Stimulated activated CD4-positive, alpha-beta T cell treated with anti-CD3 and anti-CD28 coated beads, Interleukin-1b, Interleukin-23, amount 100 ng/mL, for 48 hours (primary cell): ENCODE measurements at regions not wholly inside any gene's neighbourhood (a gene's known extent, or its start where the extent isn't known, plus 50 kb on each side); places are given as distances from the start of the nearest gene placed in this dataset.

Source experiments
- DNase-seq: peaks from one replicate; pipeline ENCODE4 v3.0.0-alpha.2; 2020

DNA sequence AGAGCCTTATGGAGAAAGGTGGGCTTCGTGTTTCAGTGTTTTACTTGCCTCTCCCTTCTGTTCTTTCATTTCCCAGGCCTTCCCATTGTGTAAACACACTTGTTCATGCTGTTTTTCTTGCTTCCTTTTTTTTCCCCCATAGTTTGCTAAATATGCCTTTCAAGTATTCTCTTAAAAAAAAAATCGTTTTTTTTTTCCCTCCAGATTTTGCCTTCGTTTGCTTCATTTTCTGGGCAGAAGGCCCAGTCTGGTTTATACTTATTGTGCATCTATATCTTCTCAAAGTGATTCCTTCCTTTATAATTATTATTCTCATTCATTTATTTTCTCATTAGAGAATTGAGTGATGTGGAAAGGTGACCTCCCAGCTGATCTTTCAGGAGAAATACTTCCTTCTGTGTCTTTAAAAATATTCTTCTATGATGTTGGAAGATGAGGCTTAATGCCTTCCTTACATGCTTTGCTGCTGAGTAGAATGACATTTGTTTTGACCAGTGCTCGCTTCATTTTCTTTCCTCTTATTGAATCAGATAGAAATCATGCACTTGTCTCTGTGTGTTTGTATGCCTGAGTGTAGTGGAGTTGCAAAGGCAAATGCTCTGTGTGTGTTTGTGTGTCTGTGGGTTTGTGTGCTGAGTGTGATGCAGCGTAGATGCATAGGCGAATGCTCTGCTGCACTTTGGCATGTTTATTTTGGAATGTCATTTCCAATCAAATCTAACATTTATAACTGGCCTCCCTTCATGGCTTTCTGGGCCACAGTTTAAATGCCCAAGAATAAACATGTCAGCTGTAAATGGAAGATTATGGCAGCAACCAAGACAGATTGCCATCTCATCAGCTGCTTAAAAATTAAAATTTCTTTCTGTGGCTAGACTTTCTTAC is 591.4 kb downstream of the FGF9 start:
- no peak for DNase-seq

DNA sequence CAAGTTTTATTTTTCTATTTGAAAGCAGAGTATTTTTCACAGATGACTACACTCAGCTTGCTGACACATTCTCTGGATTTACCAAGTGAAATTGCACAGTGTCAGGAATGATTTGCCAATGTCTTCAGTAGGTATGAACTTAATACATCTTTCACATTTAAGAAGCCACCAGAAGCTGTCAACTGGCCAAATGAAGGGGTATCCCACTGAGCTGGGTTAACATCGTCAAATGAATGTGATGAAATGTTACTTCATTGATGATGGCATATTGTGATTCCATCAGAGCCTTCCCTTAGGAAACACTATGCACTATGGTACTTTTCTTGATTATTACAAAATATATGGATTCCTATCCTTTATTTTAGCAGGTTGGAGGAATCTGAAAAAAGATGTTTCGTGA is 592.3 kb downstream of the FGF9 start:
- DNase-seq: no peak

DNA sequence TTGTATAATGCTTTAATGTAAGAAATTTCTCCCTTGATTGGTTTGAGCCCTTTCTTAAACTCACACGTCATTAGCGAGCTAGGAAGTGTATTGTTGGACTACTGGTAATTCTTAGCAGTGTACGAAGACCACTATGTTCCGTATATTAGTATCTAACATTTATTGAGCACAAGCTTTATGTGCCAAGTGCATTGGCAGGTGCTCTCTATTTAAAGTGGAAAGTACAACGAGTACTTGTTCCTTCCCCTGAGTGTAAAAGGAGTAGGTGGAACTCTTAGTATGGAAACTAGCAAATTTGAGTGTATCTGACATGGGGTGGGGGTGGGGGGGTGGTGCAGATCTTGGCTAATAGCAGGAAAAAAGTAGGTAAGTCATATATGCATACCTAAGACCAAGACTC is 594.7 kb downstream of the FGF9 start:
- DNase-seq: no peak

- no peak for DNase-seq
Observed at GRCh38 chr13:22270881-22271280, 600.0 kb downstream of the FGF9 start.

GRCh38 chr13:22271903-22272302 is 601.0 kb downstream of the FGF9 start:
- DNase-seq: no peak

DNA sequence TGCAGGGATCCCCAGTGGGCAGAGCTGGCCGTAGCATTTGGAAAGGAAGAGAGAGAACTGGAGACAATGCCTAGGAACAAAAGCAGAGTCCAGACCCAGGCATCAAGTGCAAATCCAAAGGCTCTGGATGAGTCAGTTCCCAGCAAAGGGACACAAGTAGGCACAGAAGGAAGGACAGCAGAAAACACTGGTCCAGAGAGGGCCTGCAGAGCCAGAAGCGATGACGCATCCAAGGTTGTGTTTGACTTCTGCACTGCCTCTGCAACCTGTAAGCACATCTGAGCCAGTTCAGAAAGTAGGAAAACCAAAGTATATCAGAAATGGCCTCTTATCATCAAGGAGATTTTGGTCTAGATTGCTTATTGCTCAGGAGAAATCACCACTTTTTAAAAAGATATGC is 604.5 kb downstream of the FGF9 start:
- DNase-seq: no peak

GRCh38 chr13:22276616-22277015 is 605.7 kb downstream of the FGF9 start:
- no peak for DNase-seq

- DNase-seq: peak; percentile 40
Observed at GRCh38 chr13:22278336-22278929, 607.6 kb downstream of the FGF9 start.

DNA sequence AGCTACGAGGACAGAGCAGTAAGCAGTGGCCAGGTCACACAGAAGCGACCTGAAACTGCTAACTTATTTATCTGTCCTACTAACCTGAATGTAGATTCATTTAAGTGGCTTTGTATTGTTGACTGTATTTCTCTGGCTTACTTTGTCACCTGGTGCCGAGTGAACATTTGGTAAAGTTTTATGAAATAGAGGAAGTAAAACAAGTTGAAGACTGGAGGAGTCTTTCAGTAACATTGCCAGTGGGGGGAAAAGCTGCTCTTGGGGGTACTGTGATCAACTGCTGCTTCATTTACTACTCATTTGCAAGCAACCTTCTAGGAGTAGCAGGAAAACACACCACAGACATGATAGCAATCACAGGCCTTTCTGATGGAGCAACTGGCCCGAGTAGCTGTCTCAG is 615.0 kb downstream of the FGF9 start:
- no peak for DNase-seq

GRCh38 chr13:22286338-22286737 is 615.5 kb downstream of the FGF9 start:
- no peak for DNase-seq

DNA sequence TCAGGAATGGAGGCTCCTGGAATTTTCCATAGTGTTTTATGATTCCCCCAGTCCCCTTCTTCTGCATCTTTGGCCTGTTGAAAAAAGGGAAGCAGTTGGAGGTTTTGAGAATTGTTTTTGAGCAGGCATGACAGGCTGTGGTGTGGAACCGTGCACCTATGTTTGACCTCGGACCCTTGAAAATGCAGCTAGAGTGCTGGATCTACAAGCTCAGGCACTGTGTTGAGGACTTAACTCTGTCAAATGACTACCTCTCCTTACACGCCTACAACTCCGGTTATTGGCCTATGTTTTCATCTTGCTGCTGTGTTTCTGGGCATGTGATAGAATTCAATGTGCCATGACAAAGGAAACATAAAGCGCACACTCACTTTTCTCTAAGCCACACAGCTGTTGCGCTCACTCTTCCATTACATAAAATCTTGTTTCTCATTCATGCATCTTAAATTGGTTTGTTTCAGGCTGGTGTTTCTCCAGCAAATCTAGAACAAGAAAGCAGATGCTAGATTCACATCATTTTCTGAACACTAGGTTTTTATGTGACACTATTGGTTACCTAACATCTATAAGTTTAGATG is 616.6 kb downstream of the FGF9 start:
- no peak for DNase-seq

DNA sequence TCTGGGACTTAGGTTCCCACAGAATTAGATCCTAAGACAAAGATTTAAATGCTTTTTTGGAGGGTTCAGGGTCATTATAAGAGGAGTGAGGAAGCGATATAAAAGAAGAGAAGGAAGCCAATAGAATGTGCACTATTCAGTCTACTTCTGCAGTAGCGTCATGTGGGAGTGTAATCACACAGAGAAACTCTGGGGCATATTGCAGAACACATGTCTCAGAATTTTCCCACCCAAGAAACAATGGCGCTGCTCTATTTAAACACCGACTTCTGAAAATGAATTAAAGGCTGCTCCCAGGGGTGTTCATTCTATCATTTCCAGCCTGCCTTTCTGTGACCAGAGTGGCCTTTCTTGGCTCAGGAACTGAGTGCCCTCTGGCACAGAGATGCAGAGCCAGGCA is 617.6 kb downstream of the FGF9 start:
- no peak for DNase-seq

GRCh38 chr13:22289711-22290110 is 618.8 kb downstream of the FGF9 start:
- DNase-seq: no peak

DNA sequence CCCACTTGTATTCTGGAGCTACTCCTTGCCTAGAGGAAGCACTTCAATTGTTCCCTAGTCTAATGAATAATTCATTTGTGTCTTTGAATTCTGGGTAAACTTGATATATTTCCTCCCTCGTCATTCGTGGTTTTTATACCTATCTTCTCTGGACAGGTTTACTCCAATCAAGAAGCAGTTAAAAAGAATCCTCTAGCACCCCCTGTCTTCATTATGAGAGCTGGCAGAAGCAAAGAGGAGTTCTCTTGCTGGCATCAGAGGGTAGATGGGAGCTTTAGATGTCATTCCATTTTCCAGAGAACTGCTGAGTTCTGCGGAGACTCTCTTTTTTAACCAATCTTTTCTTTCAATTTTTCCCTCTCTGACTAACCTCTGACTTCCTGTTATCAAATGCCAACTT is 627.7 kb downstream of the FGF9 start:
- DNase-seq: no peak

DNA sequence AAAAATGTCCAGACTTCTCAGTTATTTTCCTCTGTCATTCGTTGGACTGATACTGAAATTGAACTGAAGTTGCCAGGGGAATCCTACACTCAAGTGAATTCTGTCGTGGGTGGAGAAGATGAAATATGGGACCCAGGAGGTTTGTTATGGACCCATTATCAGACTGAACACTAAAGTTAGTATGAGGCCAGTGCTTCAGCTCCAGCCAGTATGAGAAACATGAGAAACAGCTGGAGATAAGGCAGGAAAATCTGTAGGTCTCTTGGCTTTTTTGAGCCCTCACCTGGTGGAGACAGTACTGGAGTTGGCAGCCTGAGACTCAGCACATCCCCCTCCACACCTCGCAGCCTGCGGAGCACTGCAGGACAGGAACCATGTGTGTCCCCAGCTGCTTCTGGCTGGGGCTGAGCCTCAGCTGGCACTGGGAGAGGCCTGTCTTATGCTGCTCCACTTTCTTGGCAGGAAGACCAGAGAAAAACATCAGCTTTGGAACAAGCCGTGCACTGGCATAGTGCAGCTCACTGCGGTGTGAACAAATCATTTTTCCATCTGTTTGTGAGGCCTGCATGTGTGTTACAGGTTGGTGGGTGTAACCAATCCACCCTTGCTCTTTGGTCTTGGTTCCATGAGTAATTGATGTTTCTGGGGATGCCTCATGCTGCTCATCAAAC is 641.0 kb downstream of the FGF9 start:
- DNase-seq: no peak

DNA sequence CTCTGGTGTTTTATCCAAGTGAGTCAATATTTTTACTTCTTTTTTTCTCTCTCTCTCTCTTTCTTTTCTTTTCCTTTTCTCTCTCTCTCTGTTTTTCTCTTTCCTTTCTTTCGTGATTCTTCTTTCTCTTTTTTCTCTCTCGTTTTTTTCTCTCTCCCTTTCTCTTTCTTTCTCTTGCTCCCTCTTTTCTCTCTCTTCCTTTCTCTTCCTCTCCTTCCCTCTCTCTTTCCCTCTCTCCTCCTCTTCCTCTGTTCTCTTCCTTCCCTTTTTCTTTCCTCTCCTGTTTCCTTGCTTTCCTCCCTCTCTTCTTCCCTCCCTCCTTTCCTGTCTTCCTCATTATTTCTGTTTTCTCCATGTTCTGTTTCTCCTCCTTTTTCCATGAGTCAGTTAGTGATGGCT is 641.5 kb downstream of the FGF9 start:
- no peak for DNase-seq

DNA sequence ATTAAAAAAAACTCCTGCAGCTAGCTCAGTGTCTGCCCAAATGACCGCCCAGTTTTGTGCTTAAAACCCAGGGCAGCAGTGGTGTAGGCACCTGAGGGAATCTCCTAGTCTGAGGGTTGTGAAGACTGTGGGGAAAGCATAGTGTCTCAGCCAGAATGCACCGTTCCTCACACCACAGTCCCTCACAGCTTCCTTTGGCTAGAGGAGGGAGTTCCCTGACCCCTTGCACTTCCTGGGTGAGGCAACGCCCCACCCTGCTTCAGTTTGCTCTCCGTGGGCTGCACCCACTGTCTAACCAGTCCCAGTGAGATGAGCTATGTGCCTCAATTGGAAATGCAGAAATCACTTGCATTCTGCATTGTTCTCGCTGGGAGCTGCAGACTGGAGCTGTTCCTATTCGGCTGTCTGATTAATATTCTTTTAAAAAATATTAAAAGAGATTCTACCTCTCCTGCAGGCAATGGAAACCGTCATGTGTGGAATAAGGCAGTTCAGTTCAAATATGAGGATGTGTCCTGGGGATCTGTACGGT is 645.7 kb downstream of the FGF9 start:
- no peak for DNase-seq

DNA sequence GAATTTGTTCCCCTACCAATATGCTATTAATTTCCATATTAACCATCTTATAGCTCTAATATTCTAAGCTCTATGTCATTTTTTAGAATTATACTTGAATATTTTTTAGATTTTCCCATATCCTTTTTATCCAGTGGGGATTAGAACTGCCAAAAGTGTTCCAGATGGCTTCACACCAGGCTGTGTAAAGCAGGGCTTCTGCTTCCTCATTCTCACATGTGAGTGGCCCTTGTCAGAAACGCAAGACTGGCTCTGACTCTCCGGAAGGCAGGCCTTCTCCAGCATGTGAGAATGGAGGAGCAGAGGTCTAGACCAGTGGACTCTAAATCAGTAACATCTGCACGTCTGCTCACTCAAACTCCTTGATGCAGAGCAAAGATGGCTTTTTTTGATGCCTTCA is 650.1 kb downstream of the FGF9 start:
- DNase-seq: no peak

GRCh38 chr13:22325761-22326160 is 654.9 kb downstream of the FGF9 start:
- no peak for DNase-seq

GRCh38 chr13:22332416-22332815 is 661.5 kb downstream of the FGF9 start:
- DNase-seq: no peak

DNA sequence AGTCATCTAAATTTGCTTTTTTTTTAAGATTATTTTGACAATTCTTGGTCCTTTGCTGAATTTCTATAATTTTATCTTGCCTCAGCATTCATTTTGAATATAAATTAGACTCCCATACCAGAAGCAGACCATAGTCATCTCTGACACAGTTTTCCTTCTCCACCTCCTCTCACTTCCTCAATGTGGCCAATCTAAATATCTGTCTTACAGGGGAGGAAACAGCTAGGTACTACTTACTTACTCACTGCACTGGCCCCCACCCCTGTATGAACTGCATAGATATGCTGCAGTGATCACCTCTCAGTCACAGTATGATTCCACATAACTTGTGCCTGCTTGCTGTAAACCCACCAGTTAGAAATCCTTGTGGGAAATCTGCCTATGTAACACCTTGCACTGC is 665.6 kb downstream of the FGF9 start:
- no peak for DNase-seq

DNA sequence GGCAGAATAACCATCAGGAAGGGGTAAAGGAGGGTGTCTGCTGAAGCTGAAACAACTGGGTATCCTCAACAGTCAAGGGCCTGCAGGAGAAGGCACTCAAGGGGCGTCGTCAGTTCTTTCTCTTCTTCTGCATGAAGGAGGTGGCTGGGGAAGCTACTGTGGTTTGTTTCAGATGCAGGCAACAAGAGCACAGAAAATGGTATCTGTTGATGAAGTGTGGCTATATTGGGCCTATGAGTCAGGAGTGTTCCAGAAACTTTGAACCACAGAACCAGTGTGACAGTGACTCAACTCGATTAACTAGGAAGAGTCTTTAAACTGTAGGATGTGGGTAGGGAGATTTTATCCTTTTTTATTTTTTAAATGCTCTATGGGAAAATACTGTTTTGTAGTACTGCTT is 686.3 kb downstream of the FGF9 start:
- no peak for DNase-seq

- no peak for DNase-seq
Observed at GRCh38 chr13:22369090-22369489, 698.2 kb downstream of the FGF9 start.

GRCh38 chr13:22369840-22370239 is 699.0 kb downstream of the FGF9 start:
- DNase-seq: no peak
